DND-41 (cell line): ENCODE measurements at regions not wholly inside any gene's neighbourhood (a gene's known extent, or its start where the extent isn't known, plus 50 kb on each side); places are given as distances from the start of the nearest gene placed in this dataset.

Source experiments
- ATAC-seq: fragments of 200-7000 bp; cut with Tn5 transposase; 3 replicates; pipeline ENCODE4 v1.9.1; 2021; ENCODE audit warnings: low read depth; ENCODE audit not compliant: insufficient read depth
- DNase-seq: peaks from one replicate; pipeline ENCODE4 v3.0.0-alpha.2; 2020
- H2AFZ ChIP-seq: 2 replicates; pipeline ENCODE4 v1.6.0; 2012; ENCODE audit warnings: low read depth, low read length
- H3K27ac ChIP-seq: 2 replicates; pipeline ENCODE4 v1.5.1; 2012; ENCODE audit warnings: low read length, inconsistent platforms
- H3K27me3 ChIP-seq: fragments of 200-600 bp; sonication (generic); 2 replicates; pipeline ENCODE4 v1.6.0; 2012; ENCODE audit warnings: low read length, mild to moderate bottlenecking, inconsistent platforms; ENCODE audit not compliant: insufficient read depth, poor library complexity
- H3K36me3 ChIP-seq: 2 replicates; pipeline ENCODE4 v1.5.1; 2012; ENCODE audit warnings: low read length, inconsistent platforms; ENCODE audit not compliant: insufficient read depth
- H3K4me1 ChIP-seq: 2 replicates; pipeline ENCODE4 v1.5.1; 2012; ENCODE audit warnings: mild to moderate bottlenecking, low read length; ENCODE audit not compliant: insufficient read depth
- H3K4me2 ChIP-seq: 2 replicates; pipeline ENCODE4 v1.6.0; 2012; ENCODE audit warnings: mild to moderate bottlenecking, moderate library complexity, low read length, inconsistent platforms; ENCODE audit not compliant: insufficient read depth
- H3K4me3 ChIP-seq, 2 experiments: fragments of 200-600 bp in 1 of 2; shearing (Covaris generic) in 1 of 2; 2 replicates each; pipeline ENCODE4 v1.5.1; 2012 to 2016; ENCODE audit warnings: inconsistent platforms in 2 of 2, low read length in 2 of 2, mild to moderate bottlenecking in 2 of 2, low read depth in 1 of 2, moderate library complexity in 1 of 2
- H3K79me2 ChIP-seq: 2 replicates; pipeline ENCODE4 v1.6.0; 2012; ENCODE audit warnings: low read length, inconsistent platforms; ENCODE audit not compliant: insufficient read depth
- H3K9ac ChIP-seq: 2 replicates; pipeline ENCODE4 v1.6.0; 2012; ENCODE audit warnings: low read depth, mild to moderate bottlenecking, inconsistent platforms, low read length, moderate library complexity
- H3K9me3 ChIP-seq: 2 replicates; pipeline ENCODE4 v1.5.1; 2012; ENCODE audit warnings: low read length, moderate library complexity, mild to moderate bottlenecking, inconsistent platforms; ENCODE audit not compliant: insufficient read depth, severe bottlenecking
- H4K20me1 ChIP-seq: 2 replicates; pipeline ENCODE4 v1.6.0; 2012; ENCODE audit warnings: low read length; ENCODE audit not compliant: insufficient read depth
- CTCF ChIP-seq: IDR thresholded peaks from 2 replicates; pipeline ENCODE4 v1.5.1; 2012; ENCODE audit warnings: borderline replicate concordance, low read length, moderate library complexity, mild to moderate bottlenecking; ENCODE audit not compliant: poor library complexity, severe bottlenecking; ENCODE audit errors: extremely low read depth
- EZH2 ChIP-seq: IDR thresholded peaks from 3 replicates; pipeline ENCODE4 v1.6.1; 2012; ENCODE audit warnings: borderline replicate concordance, low read depth, mild to moderate bottlenecking, moderate library complexity, low read length, inconsistent platforms; ENCODE audit not compliant: severe bottlenecking

DNA sequence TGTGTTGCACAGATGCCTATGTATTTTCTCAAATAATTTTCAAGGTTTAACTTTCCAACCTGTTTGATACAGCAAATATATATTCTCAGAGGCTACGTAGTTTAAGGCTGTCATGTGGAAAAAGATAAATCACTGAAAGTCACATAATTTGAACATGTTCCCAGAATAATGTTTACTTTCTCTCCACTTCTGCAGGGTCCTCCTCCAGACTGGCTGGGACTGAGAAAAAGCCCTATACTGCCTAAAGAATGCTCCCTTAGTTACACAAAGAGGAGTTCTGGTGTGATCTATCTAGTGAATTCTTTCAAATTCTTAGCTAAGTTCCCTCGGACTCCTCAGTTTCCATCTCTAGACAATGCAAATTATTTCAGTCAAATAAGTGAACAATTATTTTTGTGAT lies 411.0 kb downstream of the C6orf118 start:
- no peak overlapping the region for H3K4me3 ChIP-seq
- H3K36me3 ChIP-seq: no peaks in the 10 kb centered on the region
- no peak overlapping the region for H3K4me2 ChIP-seq
- H3K79me2 ChIP-seq: no peaks in the 10 kb centered on the region
- H3K9ac ChIP-seq: no peak overlapping the region
- no peaks in the 10 kb centered on the region for H4K20me1 ChIP-seq
- H3K4me1 ChIP-seq: no peaks in the 10 kb centered on the region
- H2AFZ ChIP-seq: no peak overlapping the region
- no peaks in the 10 kb centered on the region for H3K27me3 ChIP-seq
- TF ChIP-seq CTCF (no peak), EZH2 (no peak)
- no peak overlapping the region for H3K27ac ChIP-seq
- no peak for ATAC-seq
- no peaks in the 10 kb centered on the region for H3K9me3 ChIP-seq
- no peak for DNase-seq

DNA sequence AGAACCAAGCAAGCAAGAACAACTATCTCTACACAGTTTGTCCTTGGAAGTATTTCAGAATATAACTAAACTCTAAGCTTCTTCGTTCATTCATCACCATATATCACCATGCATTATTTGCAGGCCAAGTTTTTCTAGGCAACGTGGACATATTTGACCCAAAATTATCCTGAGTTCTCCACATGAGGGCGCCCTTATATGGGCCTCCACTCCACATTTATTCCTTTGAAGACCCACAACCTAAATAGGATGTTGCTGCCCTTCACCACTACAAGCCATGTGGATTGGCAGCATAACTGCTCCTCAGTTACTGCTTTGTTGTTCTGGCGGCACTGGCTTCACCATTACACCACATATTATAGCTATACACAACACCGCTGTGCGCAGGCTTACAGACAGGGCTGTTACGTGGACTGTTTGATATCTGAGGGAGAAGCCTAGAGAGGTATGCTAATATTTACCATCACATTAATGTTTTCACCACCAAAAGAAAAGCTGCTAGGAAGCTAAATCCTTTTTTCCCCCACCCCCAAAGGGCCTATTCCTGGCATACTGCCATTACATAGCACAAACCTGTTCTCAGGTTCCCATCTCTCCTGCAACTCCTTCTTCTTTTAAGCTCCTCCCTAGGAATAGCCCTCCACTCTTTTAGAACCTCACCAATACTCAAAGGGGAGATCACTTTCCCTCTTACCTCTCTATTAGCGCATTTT lies 411.7 kb downstream of the C6orf118 start:
- no peak overlapping the region for H2AFZ ChIP-seq
- no peak overlapping the region for H3K9ac ChIP-seq
- H3K9me3 ChIP-seq: no peaks in the 10 kb centered on the region
- H3K27ac ChIP-seq: no peak overlapping the region
- DNase-seq (no peak), ATAC-seq (no peak)
- H3K27me3 ChIP-seq: no peaks in the 10 kb centered on the region
- TF ChIP-seq CTCF: peak; percentile 27
- no peak for TF ChIP-seq EZH2
- no peaks in the 10 kb centered on the region for H4K20me1 ChIP-seq
- H3K79me2 ChIP-seq: no peaks in the 10 kb centered on the region
- H3K36me3 ChIP-seq: no peaks in the 10 kb centered on the region
- H3K4me3 ChIP-seq: no peak overlapping the region
- H3K4me2 ChIP-seq: no peak overlapping the region
- H3K4me1 ChIP-seq: no peaks in the 10 kb centered on the region

DNA sequence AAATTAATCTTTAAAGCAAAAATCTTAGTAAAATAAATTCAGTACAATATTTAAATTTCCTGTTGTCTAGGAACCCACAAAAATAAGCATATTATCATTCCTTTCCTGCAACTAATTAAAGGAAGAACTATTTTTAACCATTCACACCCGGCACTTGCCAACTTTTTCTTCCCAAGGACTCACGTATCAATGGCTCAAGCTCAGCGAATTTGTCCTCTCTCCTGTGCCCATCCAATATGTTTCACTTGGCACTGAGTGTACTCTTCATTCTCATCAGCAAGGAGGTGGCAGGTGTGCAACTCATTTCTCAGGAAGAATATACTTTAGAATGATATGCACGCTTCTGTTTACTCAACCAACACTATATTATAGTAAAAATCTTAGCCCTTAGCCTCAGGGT lies 419.4 kb downstream of the C6orf118 start:
- Histone ChIP-seq H2AFZ (no peak overlapping the region), H3K27ac (no peak overlapping the region), H3K9me3 (no peaks in the 10 kb centered on the region), H3K79me2 (no peaks in the 10 kb centered on the region), H4K20me1 (no peaks in the 10 kb centered on the region), H3K36me3 (no peaks in the 10 kb centered on the region), H3K4me2 (no peak overlapping the region), H3K4me1 (no peaks in the 10 kb centered on the region), H3K4me3 (no peak overlapping the region), H3K9ac (no peak overlapping the region), H3K27me3 (no peaks in the 10 kb centered on the region)
- DNase-seq (no peak), ATAC-seq (no peak)
- no peak for TF ChIP-seq EZH2
- no peak for TF ChIP-seq CTCF

DNA sequence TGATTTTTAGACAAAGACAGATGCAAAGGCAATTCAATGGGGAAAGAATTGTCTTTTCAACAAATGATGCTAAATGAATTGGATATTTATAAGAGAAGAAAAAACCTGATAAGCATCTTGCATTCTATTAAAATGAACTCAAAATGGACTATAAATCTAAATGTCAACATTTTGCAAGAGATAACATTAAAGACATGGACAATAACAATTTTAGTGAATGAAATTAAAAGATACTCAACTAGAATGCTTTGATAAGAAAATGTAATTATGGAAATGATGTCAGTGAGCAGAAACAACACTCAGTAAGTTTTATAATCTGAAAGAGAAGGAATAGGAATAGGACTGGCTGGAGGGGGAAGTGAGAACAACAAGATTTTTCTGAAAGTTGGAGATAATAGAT lies 421.7 kb downstream of the C6orf118 start:
- no peaks in the 10 kb centered on the region for H3K36me3 ChIP-seq
- H3K4me1 ChIP-seq: no peaks in the 10 kb centered on the region
- DNase-seq (no peak), ATAC-seq (no peak)
- no peak overlapping the region for H3K4me2 ChIP-seq
- no peaks in the 10 kb centered on the region for H3K27me3 ChIP-seq
- H3K9ac ChIP-seq: no peak overlapping the region
- H2AFZ ChIP-seq: no peak overlapping the region
- H4K20me1 ChIP-seq: no peaks in the 10 kb centered on the region
- H3K9me3 ChIP-seq: no peaks in the 10 kb centered on the region
- H3K79me2 ChIP-seq: no peaks in the 10 kb centered on the region
- no peak overlapping the region for H3K27ac ChIP-seq
- no peak overlapping the region for H3K4me3 ChIP-seq
- TF ChIP-seq CTCF: no peak
- TF ChIP-seq EZH2: no peak
